Kidney (tissue), 13 donors: ENCODE measurements at regions not wholly inside any gene's neighbourhood (a gene's known extent, or its start where the extent isn't known, plus 50 kb on each side); places are given as distances from the start of the nearest gene placed in this dataset.

Source experiments
- DNase-seq, 5 donors: peaks; one replicate each; pipeline ENCODE4 v3.0.0-alpha.2; 2013 to 2020
- FAIRE-seq: peaks from 2 replicates; lab custom pipeline; 2012; peaks lifted over from hg19 to GRCh38; lab: Jason Lieb, UNC
- H3K27ac ChIP-seq, 2 donors: one replicate each; pipeline ENCODE4 v1.7.0; 2013; ENCODE audit warnings: low read depth in 2 of 2, low read length in 2 of 2, inconsistent platforms in 1 of 2
- H3K27me3 ChIP-seq: one replicate; pipeline ENCODE4 v1.7.1; 2013; ENCODE audit warnings: low read length, inconsistent platforms; ENCODE audit not compliant: control insufficient read depth, insufficient read depth
- H3K36me3 ChIP-seq, 3 donors: one replicate each; pipeline versions ENCODE4 v1.7.0 to v1.7.1; 2013; ENCODE audit warnings: low read length in 3 of 3, control low read depth in 1 of 3, inconsistent platforms in 1 of 3; ENCODE audit not compliant: insufficient read depth in 3 of 3, control insufficient read depth in 2 of 3
- H3K4me1 ChIP-seq, 3 donors: one replicate each; pipeline versions ENCODE4 v1.7.0 to v1.7.1; 2013; ENCODE audit warnings: low read length in 3 of 3, inconsistent platforms in 1 of 3, low read depth in 1 of 3; ENCODE audit not compliant: control insufficient read depth in 2 of 3, insufficient read depth in 2 of 3
- H3K4me3 ChIP-seq, 3 donors: one replicate each; pipeline versions ENCODE4 v1.7.0 to v1.8.1; 2013; ENCODE audit warnings: low read length in 3 of 3, control low read depth in 1 of 3, inconsistent platforms in 1 of 3
- H3K9ac ChIP-seq, 3 donors: one replicate each; pipeline versions ENCODE4 v1.7.0 to v1.7.1; 2013; ENCODE audit warnings: low read length in 3 of 3, control low read depth in 1 of 3, inconsistent platforms in 1 of 3
- H3K9me3 ChIP-seq, 3 donors: one replicate each; pipeline versions ENCODE4 v1.7.0 to v1.7.1; 2013; ENCODE audit warnings: low read length in 3 of 3, control low read depth in 1 of 3, inconsistent platforms in 1 of 3; ENCODE audit not compliant: control insufficient read depth in 2 of 3, insufficient read depth in 1 of 3
- CTCF ChIP-seq: IDR thresholded peaks from 3 replicates; pipeline ENCODE4 v1.5.1; 2012; ENCODE audit warnings: mild to moderate bottlenecking, moderate library complexity, borderline replicate concordance; ENCODE audit not compliant: insufficient read depth; ENCODE audit errors: extremely low read depth
- intact Hi-C: fragments of 100-400 bp; cut with DNase I; formaldehyde crosslinking; loops from one replicate; pipeline ENCODE4 v1.11.1; 2022
- donor health status: control.
- donor health status: control.
- donor health status: control.
- donor health status: control.
- donor health status: control.
- donor health status: DM: yes; HTN: yes; CAD: no.
- donor health status: Normal renal cell carcinoma (clear cell type).

- Histone ChIP-seq H3K36me3 (no peaks in the 10 kb centered on the region), H3K9me3 (no peaks in the 10 kb centered on the region), H3K27ac (no peak overlapping the region), H3K27me3 (no peaks in the 10 kb centered on the region), H3K4me3 (no peak overlapping the region), H3K4me1 (peaks cover 0 to 4% (median 0%) of the 10 kb centered on the region in 3 donors), H3K9ac (no peak overlapping the region)
- intact Hi-C loops = no loop called here
- TF ChIP-seq CTCF = no peak
- FAIRE-seq = no peak
- DNase-seq = no peak
Observed at GRCh38 chr21:35783721-35784120, 276.6 kb downstream of the SETD4 start.

- no peak overlapping the region for H3K9ac ChIP-seq
- TF ChIP-seq CTCF = no peak
- no peaks in the 10 kb centered on the region for H3K36me3 ChIP-seq
- peaks cover 0 to 4% (median 0%) of the 10 kb centered on the region in 3 donors for H3K4me1 ChIP-seq
- intact Hi-C loops = no loop called here
- no peak overlapping the region for H3K4me3 ChIP-seq
- FAIRE-seq (no peak), DNase-seq (no peak)
- no peaks in the 10 kb centered on the region for H3K27me3 ChIP-seq
- H3K27ac ChIP-seq = no peak overlapping the region
- no peaks in the 10 kb centered on the region for H3K9me3 ChIP-seq
Observed at GRCh38 chr21:35782667-35783066, 277.7 kb downstream of the SETD4 start.

- no peaks in the 10 kb centered on the region for H3K27me3 ChIP-seq
- peaks cover 0 to 4% (median 0%) of the 10 kb centered on the region in 3 donors for H3K4me1 ChIP-seq
- FAIRE-seq (no peak), DNase-seq (no peak)
- H3K4me3 ChIP-seq = no peak overlapping the region
- no peak overlapping the region for H3K27ac ChIP-seq
- no peaks in the 10 kb centered on the region for H3K36me3 ChIP-seq
- no peak for TF ChIP-seq CTCF
- intact Hi-C loops = no loop called here
- no peaks in the 10 kb centered on the region for H3K9me3 ChIP-seq
- no peak overlapping the region for H3K9ac ChIP-seq
Observed at GRCh38 chr21:35780983-35781382, 279.3 kb downstream of the SETD4 start.
